Ascending aorta (tissue), 2 donors: ENCODE measurements at regions not wholly inside any gene's neighbourhood (a gene's known extent, or its start where the extent isn't known, plus 50 kb on each side); places are given as distances from the start of the nearest gene placed in this dataset.

Experiments
- DNase-seq, 2 donors: peaks; one replicate each; pipeline ENCODE4 v3.0.0-alpha.2; 2019; ENCODE audit warnings: low spot score in 2 of 2
- H3K27ac ChIP-seq, 2 donors: fragments of 200-600 bp; sonication (generic); one replicate each; pipeline ENCODE4 v1.5.1; 2016 to 2017; ENCODE audit warnings: mild to moderate bottlenecking in 1 of 2
- H3K27me3 ChIP-seq: fragments of 200-600 bp; sonication (generic); one replicate; pipeline ENCODE4 v1.5.1; 2017
- H3K36me3 ChIP-seq, 2 donors: fragments of 200-600 bp; sonication (generic); one replicate each; pipeline ENCODE4 v1.5.1; 2016
- H3K4me1 ChIP-seq, 2 donors: fragments of 200-600 bp; sonication (generic); one replicate each; pipeline ENCODE4 v1.5.1; 2016 to 2017; ENCODE audit warnings: mild to moderate bottlenecking in 1 of 2
- H3K4me3 ChIP-seq, 2 donors: fragments of 200-600 bp; sonication (generic); one replicate each; pipeline ENCODE4 v1.5.1; 2016 to 2017; ENCODE audit warnings: mild to moderate bottlenecking in 1 of 2
- H3K9me3 ChIP-seq, 2 donors: fragments of 200-600 bp; sonication (generic); one replicate each; pipeline ENCODE4 v1.5.1; 2016
- intact Hi-C: fragments of 100-400 bp; cut with DNase I; formaldehyde crosslinking; loops from one replicate; pipeline ENCODE4 v1.15.1; 2023
- TF ChIP-seq, protein P1 (sequence below), 3 experiments: fragments of 200-600 bp in 2 of 3; fragments of 450-650 bp in 1 of 3; sonication (generic) in 2 of 3; IDR thresholded peaks; one replicate each; pipeline ENCODE4 v1.5.1; 2016 to 2019; ENCODE audit warnings: antibody characterized with exemption in 3 of 3, mild to moderate bottlenecking in 1 of 3, moderate library complexity in 1 of 3

DNA sequence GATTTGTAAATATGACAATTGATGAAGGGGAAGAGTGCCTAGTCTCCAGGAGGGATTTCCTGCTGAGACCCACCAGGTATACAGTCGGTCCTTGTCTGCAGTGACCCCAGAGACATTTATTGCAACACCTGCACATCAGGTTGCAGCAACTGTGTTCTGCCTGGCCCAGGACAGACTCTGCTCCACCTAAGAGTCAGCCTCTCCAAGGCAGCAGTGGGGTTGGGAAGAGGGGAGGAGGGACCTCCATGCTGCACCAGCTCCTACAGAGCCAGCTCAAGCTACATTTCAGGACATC, 120.4 kb upstream of the IRF2BP2 start:
- no peak overlapping the region for H3K4me3 ChIP-seq
- intact Hi-C loops: no loop called here
- H3K27me3 ChIP-seq: no peaks in the 10 kb centered on the region
- H3K4me1 ChIP-seq: peaks cover 7 to 24% of the 10 kb centered on the region in 2 donors
- H3K9me3 ChIP-seq: no peaks in the 10 kb centered on the region
- TF ChIP-seq, protein P1, sequence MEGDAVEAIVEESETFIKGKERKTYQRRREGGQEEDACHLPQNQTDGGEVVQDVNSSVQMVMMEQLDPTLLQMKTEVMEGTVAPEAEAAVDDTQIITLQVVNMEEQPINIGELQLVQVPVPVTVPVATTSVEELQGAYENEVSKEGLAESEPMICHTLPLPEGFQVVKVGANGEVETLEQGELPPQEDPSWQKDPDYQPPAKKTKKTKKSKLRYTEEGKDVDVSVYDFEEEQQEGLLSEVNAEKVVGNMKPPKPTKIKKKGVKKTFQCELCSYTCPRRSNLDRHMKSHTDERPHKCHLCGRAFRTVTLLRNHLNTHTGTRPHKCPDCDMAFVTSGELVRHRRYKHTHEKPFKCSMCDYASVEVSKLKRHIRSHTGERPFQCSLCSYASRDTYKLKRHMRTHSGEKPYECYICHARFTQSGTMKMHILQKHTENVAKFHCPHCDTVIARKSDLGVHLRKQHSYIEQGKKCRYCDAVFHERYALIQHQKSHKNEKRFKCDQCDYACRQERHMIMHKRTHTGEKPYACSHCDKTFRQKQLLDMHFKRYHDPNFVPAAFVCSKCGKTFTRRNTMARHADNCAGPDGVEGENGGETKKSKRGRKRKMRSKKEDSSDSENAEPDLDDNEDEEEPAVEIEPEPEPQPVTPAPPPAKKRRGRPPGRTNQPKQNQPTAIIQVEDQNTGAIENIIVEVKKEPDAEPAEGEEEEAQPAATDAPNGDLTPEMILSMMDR (IDR thresholded peaks at IDR 0.05): no peak
- H3K27ac ChIP-seq: no peak overlapping the region
- H3K36me3 ChIP-seq: no peaks in the 10 kb centered on the region
- DNase-seq: no peak

GRCh38 chr1:234729561-234730474, 119.8 kb upstream of the IRF2BP2 start:
- no peaks in the 10 kb centered on the region for H3K36me3 ChIP-seq
- H3K9me3 ChIP-seq: no peaks in the 10 kb centered on the region
- H3K27me3 ChIP-seq: no peaks in the 10 kb centered on the region
- intact Hi-C loops: loop anchor here (5.0 kb wide), 1 partner anchor 132 kb away; no protein-coding TSS in a partner anchor
- no peak overlapping the region for H3K4me3 ChIP-seq
- peaks cover 12 to 30% of the 10 kb centered on the region in 2 donors for H3K4me1 ChIP-seq
- DNase-seq: no peak
- no peak overlapping the region for H3K27ac ChIP-seq
- TF ChIP-seq, protein P1 (IDR thresholded peaks at IDR 0.05): no peak

GRCh38 chr1:234728740-234729139, 118.8 kb upstream of the IRF2BP2 start:
- no peaks in the 10 kb centered on the region for H3K36me3 ChIP-seq
- peaks cover 15 to 31% of the 10 kb centered on the region in 2 donors for H3K4me1 ChIP-seq
- H3K4me3 ChIP-seq: no peak overlapping the region
- no peaks in the 10 kb centered on the region for H3K9me3 ChIP-seq
- no peaks in the 10 kb centered on the region for H3K27me3 ChIP-seq
- DNase-seq: no peak
- intact Hi-C loops: loop anchor here (5.0 kb wide), 1 partner anchor 134 kb away; no protein-coding TSS in a partner anchor
- peak overlapping the region in 1 of 2 donors; percentile 97 for H3K27ac ChIP-seq
- TF ChIP-seq, protein P1 (IDR thresholded peaks at IDR 0.05): no peak

GRCh38 chr1:234727018-234727940, 117.3 kb upstream of the IRF2BP2 start:
- peak overlapping the region; percentile 95 to 97 for H3K27ac ChIP-seq
- TF ChIP-seq, protein P1 (IDR thresholded peaks at IDR 0.05): no peak
- DNase-seq: no peak
- no peak overlapping the region for H3K4me3 ChIP-seq
- H3K36me3 ChIP-seq: no peaks in the 10 kb centered on the region
- intact Hi-C loops: loop anchor here (5.0 kb wide), 1 partner anchor 135 kb away; no protein-coding TSS in a partner anchor
- H3K9me3 ChIP-seq: no peaks in the 10 kb centered on the region
- H3K27me3 ChIP-seq: no peaks in the 10 kb centered on the region
- H3K4me1 ChIP-seq: peaks cover 23 to 40% of the 10 kb centered on the region in 2 donors

- Histone ChIP-seq H3K4me3 (no peak overlapping the region), H3K27ac (peak overlapping the region; percentile 95 to 97), H3K27me3 (no peaks in the 10 kb centered on the region), H3K36me3 (no peaks in the 10 kb centered on the region), H3K9me3 (no peaks in the 10 kb centered on the region), H3K4me1 (peaks cover 26 to 47% of the 10 kb centered on the region in 2 donors)
- TF ChIP-seq, protein P1 (IDR thresholded peaks at IDR 0.05): no peak
- intact Hi-C loops: loop anchor here (5.0 kb wide), 1 partner anchor 136 kb away; no protein-coding TSS in a partner anchor
- DNase-seq: no peak
Observed at GRCh38 chr1:234726359-234726943, 116.5 kb upstream of the IRF2BP2 start.
